ENCODE measurements at regions not wholly inside any gene's neighbourhood (a gene's known extent, or its start where the extent isn't known, plus 50 kb on each side); places are given as distances from the start of the nearest gene placed in this dataset.

DNA sequence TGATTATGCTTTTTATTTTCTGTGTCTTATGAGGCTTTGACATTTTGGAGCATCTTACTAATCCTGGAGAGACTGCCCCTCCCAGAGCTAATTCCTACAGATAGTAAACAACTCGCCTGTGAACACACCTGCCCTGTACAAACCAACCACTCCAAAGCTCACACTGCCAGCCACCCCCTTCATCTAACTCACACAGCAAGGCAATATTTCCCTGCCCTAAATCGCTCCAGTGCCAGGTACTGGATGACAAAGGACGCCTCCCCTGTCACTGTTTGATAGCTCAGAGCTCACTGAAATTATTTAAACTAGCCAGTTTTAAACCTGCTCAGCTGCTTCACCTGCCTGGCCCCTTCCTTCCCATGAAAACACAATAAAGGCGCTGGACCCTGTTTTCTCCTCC, 535.1 kb upstream of the CELF2 start:
- TF ChIP-seq, protein P1, sequence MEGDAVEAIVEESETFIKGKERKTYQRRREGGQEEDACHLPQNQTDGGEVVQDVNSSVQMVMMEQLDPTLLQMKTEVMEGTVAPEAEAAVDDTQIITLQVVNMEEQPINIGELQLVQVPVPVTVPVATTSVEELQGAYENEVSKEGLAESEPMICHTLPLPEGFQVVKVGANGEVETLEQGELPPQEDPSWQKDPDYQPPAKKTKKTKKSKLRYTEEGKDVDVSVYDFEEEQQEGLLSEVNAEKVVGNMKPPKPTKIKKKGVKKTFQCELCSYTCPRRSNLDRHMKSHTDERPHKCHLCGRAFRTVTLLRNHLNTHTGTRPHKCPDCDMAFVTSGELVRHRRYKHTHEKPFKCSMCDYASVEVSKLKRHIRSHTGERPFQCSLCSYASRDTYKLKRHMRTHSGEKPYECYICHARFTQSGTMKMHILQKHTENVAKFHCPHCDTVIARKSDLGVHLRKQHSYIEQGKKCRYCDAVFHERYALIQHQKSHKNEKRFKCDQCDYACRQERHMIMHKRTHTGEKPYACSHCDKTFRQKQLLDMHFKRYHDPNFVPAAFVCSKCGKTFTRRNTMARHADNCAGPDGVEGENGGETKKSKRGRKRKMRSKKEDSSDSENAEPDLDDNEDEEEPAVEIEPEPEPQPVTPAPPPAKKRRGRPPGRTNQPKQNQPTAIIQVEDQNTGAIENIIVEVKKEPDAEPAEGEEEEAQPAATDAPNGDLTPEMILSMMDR (IDR thresholded peaks at IDR 0.05) = no peak
- no peak for TF ChIP-seq POLR2A (IDR thresholded peaks at IDR 0.05)

All from thyroid gland (tissue), 4 donors.